Gastrocnemius medialis (tissue), 4 donors: ENCODE measurements at regions not wholly inside any gene's neighbourhood (a gene's known extent, or its start where the extent isn't known, plus 50 kb on each side); places are given as distances from the start of the nearest gene placed in this dataset.

Experiments
- ATAC-seq, 2 donors: fragments of 150-250 bp; one replicate each; pipeline ENCODE4 v1.9.1; 2016
- DNase-seq, 2 donors: peaks; one replicate each; pipeline ENCODE4 v3.0.0-alpha.2; 2019
- H3K27ac ChIP-seq, 4 donors: fragments of 200-600 bp; sonication (generic); 1 replicate in 1 of 4; 2 replicates in 3 of 4; pipeline ENCODE4 v1.5.1; 2016 to 2018; ENCODE audit warnings: mild to moderate bottlenecking in 2 of 4, moderate library complexity in 1 of 4
- H3K27me3 ChIP-seq, 3 donors: fragments of 200-600 bp; sonication (generic) in 2 of 3; 1 replicate in 1 of 3; 2 replicates in 2 of 3; pipeline versions ENCODE4 v1.5.1 to v1.6.0; 2016 to 2019; ENCODE audit warnings: mild to moderate bottlenecking in 1 of 3, moderate library complexity in 1 of 3
- H3K36me3 ChIP-seq, 2 donors: fragments of 200-600 bp; sonication (generic) in 1 of 2; one replicate each; pipeline ENCODE4 v1.5.1; 2017 to 2018
- H3K4me1 ChIP-seq, 2 donors: fragments of 200-600 bp; sonication (generic) in 1 of 2; one replicate each; pipeline ENCODE4 v1.5.1; 2016 to 2017; ENCODE audit warnings: mild to moderate bottlenecking in 2 of 2
- H3K4me3 ChIP-seq, 4 donors: fragments of 200-600 bp; sonication (generic) in 3 of 4; 1 replicate in 1 of 4; 2 replicates in 3 of 4; pipeline ENCODE4 v1.5.1; 2016 to 2019; ENCODE audit warnings: mild to moderate bottlenecking in 2 of 4
- H3K9me3 ChIP-seq, 3 donors: fragments of 200-600 bp; sonication (generic) in 2 of 3; 1 replicate in 1 of 3; 2 replicates in 2 of 3; pipeline ENCODE4 v1.5.1; 2016 to 2019
- CTCF ChIP-seq, 5 experiments: fragments of 450-650 bp in 3 of 5; fragments of 200-600 bp in 2 of 5; sonication (generic) in 2 of 5; IDR thresholded peaks in 4 of 5; conservative IDR thresholded peaks in 1 of 5; 1 replicate in 4 of 5; 2 replicates in 1 of 5; pipeline ENCODE4 v1.5.1; 2016 to 2019; ENCODE audit warnings: antibody characterized with exemption in 5 of 5, mild to moderate bottlenecking in 3 of 5, moderate library complexity in 3 of 5
- POLR2A ChIP-seq, 2 donors: fragments of 450-650 bp; IDR thresholded peaks; one replicate each; pipeline ENCODE4 v1.6.1; 2017; ENCODE audit warnings: antibody characterized with exemption in 2 of 2, mild to moderate bottlenecking in 2 of 2, moderate library complexity in 2 of 2
- in situ Hi-C, 4 donors: fragments of 200-750 bp; cut with MboI; loops; one replicate each; pipeline versions ENCODE4 v1.15.0 to v1.8.0; 2017; ENCODE audit warnings: low sequenced_read_pairs in 4 of 4
- intact Hi-C: fragments of 100-400 bp; cut with DNase I; formaldehyde crosslinking; loops from one replicate; pipeline ENCODE4 v1.15.1; 2023; ENCODE audit warnings: low total_unique reads

GRCh38 chr2:235286622-235287374, 207.0 kb upstream of the AGAP1 start:
- no peak overlapping the region for H3K27ac ChIP-seq
- in situ Hi-C loops = no loop called here
- no peak for DNase-seq

DNA sequence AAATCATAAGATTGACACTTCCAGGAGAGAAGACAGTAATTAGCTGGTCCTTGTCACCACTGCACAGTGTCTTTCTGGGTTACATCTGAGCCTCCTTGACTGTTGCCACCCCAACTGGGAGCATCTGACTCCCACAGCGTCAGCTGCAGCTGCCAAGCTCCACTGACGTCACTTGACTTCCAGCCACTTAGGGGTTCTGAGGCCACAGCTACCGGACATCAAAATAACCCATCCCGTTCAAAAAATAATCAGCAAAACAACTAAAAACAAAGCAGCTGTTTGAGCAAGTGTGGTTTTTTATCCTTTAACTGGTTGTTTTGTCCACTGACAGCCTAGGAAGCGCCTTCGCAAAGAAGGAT, 206.5 kb upstream of the AGAP1 start:
- Histone ChIP-seq H3K27me3 (no peaks in the 10 kb centered on the region), H3K9me3 (no peaks in the 10 kb centered on the region), H3K27ac (no peak overlapping the region), H3K4me3 (no peak overlapping the region), H3K36me3 (no peaks in the 10 kb centered on the region), H3K4me1 (no peaks in the 10 kb centered on the region)
- intact Hi-C loops = no loop called here
- ATAC-seq = no peak
- in situ Hi-C loops = no loop called here
- no peak for DNase-seq
- TF ChIP-seq CTCF (IDR thresholded peaks at IDR 0.05 in 4 of 5, conservative IDR thresholded peaks at IDR 0.05 in 1 of 5) = no peak
- no peak for TF ChIP-seq POLR2A (IDR thresholded peaks at IDR 0.05)

More at GRCh38 chr2:235286622-235287374, 207.0 kb upstream of the AGAP1 start:
- Histone ChIP-seq H3K9me3 (no peaks in the 10 kb centered on the region), H3K36me3 (no peaks in the 10 kb centered on the region), H3K27me3 (no peaks in the 10 kb centered on the region), H3K4me3 (no peak overlapping the region), H3K4me1 (no peaks in the 10 kb centered on the region)
- TF ChIP-seq POLR2A (IDR thresholded peaks at IDR 0.05) = no peak
- TF ChIP-seq CTCF (IDR thresholded peaks at IDR 0.05 in 4 of 5, conservative IDR thresholded peaks at IDR 0.05 in 1 of 5) = no peak
- intact Hi-C loops = no loop called here
- no peak for ATAC-seq

DNA sequence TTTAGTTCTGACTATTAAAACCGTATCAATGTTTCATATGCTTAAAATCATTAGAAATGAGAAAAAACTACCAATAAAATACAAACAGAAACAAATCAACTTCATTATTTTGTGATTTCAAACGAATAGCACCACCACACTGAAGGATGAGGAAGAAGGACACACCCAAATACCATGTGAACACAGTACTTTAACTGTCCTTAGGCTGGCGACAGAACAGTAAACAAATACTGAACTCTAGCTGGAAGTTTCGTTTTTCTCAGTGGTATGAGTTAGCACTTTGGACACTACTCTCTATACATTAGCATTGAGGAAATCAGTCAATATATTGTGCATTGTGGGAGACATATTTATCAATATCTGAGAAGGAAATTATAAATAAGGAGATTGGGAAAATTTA, 202.4 kb upstream of the AGAP1 start:
- Histone ChIP-seq H3K9me3 (no peaks in the 10 kb centered on the region), H3K36me3 (no peaks in the 10 kb centered on the region), H3K27ac (no peak overlapping the region), H3K4me1 (no peaks in the 10 kb centered on the region), H3K4me3 (no peak overlapping the region), H3K27me3 (no peaks in the 10 kb centered on the region)
- no peak for TF ChIP-seq CTCF (IDR thresholded peaks at IDR 0.05 in 4 of 5, conservative IDR thresholded peaks at IDR 0.05 in 1 of 5)
- no peak for TF ChIP-seq POLR2A (IDR thresholded peaks at IDR 0.05)
- in situ Hi-C loops (no loop called here), intact Hi-C loops (no loop called here)
- ATAC-seq (no peak), DNase-seq (no peak)

GRCh38 chr2:235293061-235293460, 200.8 kb upstream of the AGAP1 start:
- in situ Hi-C loops (no loop called here), intact Hi-C loops (no loop called here)
- ATAC-seq (no peak), DNase-seq (no peak)
- no peak for TF ChIP-seq CTCF (IDR thresholded peaks at IDR 0.05 in 4 of 5, conservative IDR thresholded peaks at IDR 0.05 in 1 of 5)
- no peak for TF ChIP-seq POLR2A (IDR thresholded peaks at IDR 0.05)
- Histone ChIP-seq H3K36me3 (no peaks in the 10 kb centered on the region), H3K4me1 (no peaks in the 10 kb centered on the region), H3K27ac (no peak overlapping the region), H3K27me3 (no peaks in the 10 kb centered on the region), H3K4me3 (no peak overlapping the region), H3K9me3 (no peaks in the 10 kb centered on the region)

DNA sequence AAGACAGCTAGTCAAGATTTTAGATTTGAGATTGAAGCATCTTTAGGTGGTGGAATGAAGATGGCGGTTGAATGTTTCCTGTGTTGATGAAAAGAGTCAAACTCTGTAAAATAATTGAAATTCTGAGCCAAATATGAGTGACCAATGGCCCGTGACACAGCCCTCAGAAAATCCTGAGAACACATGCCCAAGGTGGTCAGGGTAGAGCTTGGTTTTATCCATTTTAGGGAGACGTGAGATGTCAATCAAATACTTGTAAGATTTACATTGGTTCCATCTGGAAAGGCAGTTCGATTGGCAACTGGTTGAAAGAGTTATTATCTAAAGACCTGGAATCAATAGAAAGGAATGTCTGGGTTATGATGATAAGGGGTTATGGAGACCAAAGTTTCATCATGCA, 198.0 kb upstream of the AGAP1 start:
- TF ChIP-seq CTCF (IDR thresholded peaks at IDR 0.05 in 4 of 5, conservative IDR thresholded peaks at IDR 0.05 in 1 of 5) (no peak), POLR2A (IDR thresholded peaks at IDR 0.05) (no peak)
- peaks cover 0 to under 1% (median 0%) of the 10 kb centered on the region in 3 donors for H3K27me3 ChIP-seq
- intact Hi-C loops (no loop called here), in situ Hi-C loops (no loop called here)
- DNase-seq = no peak
- no peak overlapping the region for H3K4me3 ChIP-seq
- H3K36me3 ChIP-seq = no peaks in the 10 kb centered on the region
- no peaks in the 10 kb centered on the region for H3K9me3 ChIP-seq
- H3K4me1 ChIP-seq = no peaks in the 10 kb centered on the region
- no peak overlapping the region for H3K27ac ChIP-seq
- ATAC-seq = no peak
